Heart right ventricle (tissue), 16 donors: ENCODE measurements at regions not wholly inside any gene's neighbourhood (a gene's known extent, or its start where the extent isn't known, plus 50 kb on each side); places are given as distances from the start of the nearest gene placed in this dataset.

Experiments
- ATAC-seq, 8 donors: fragments of 200-7000 bp; cut with Tn5 transposase; one replicate each; pipeline ENCODE4 v1.9.1; 2020; ENCODE audit warnings: mild to moderate bottlenecking in 8 of 8, moderate library complexity in 8 of 8, moderate number of reproducible peaks in 1 of 8
- DNase-seq, 2 donors: peaks; one replicate each; pipeline ENCODE4 v3.0.0-alpha.2; 2020
- H3K27ac ChIP-seq, 10 donors: fragments of 200-600 bp; sonication (generic) in 2 of 10; one replicate each; pipeline versions ENCODE4 v1.5.0 to v1.8.0; 2020 to 2022; ENCODE audit warnings: mild to moderate bottlenecking in 3 of 10
- H3K27me3 ChIP-seq, 7 donors: fragments of 200-600 bp; one replicate each; pipeline ENCODE4 v1.8.0; 2021 to 2022; ENCODE audit warnings: mild to moderate bottlenecking in 2 of 7
- H3K36me3 ChIP-seq, 9 donors: fragments of 200-600 bp; sonication (generic) in 1 of 9; one replicate each; pipeline versions ENCODE4 v1.5.0 to v1.8.0; 2020 to 2022; ENCODE audit warnings: mild to moderate bottlenecking in 2 of 9
- H3K4me1 ChIP-seq, 9 donors: fragments of 200-600 bp; sonication (generic) in 1 of 9; one replicate each; pipeline versions ENCODE4 v1.5.0 to v1.8.0; 2020 to 2022; ENCODE audit warnings: mild to moderate bottlenecking in 4 of 9
- H3K4me3 ChIP-seq, 10 donors: fragments of 200-600 bp; sonication (generic) in 2 of 10; one replicate each; pipeline versions ENCODE4 v1.5.0 to v1.8.0; 2020 to 2022; ENCODE audit warnings: mild to moderate bottlenecking in 7 of 10, moderate library complexity in 2 of 10
- H3K9me3 ChIP-seq, 11 donors: fragments of 200-600 bp in 10 of 11; sonication (generic) in 2 of 11; one replicate each; pipeline versions ENCODE4 v1.5.0 to v1.8.0; 2013 to 2022; ENCODE audit warnings: mild to moderate bottlenecking in 2 of 11, control low read depth in 1 of 11, moderate library complexity in 1 of 11
- CTCF ChIP-seq, 9 donors: fragments of 200-600 bp; sonication (generic) in 2 of 9; IDR thresholded peaks; one replicate each; pipeline versions ENCODE4 v1.5.0 to v1.8.0; 2021 to 2022; ENCODE audit warnings: antibody characterized with exemption in 9 of 9, mild to moderate bottlenecking in 5 of 9, moderate library complexity in 1 of 9
- WGBS, 2 donors: extraction: QIAGEN DNeasy Blood & Tissue Kit; methylation state at CpG; one replicate each; pipeline ENCODE4 v1.1.7; 2013; ENCODE audit warnings: inconsistent platforms in 1 of 2; 5-methylcytosine and 5-hydroxymethylcytosine counted together
- intact Hi-C, 10 donors: fragments of 100-400 bp; cut with DNase I; formaldehyde crosslinking; loops; one replicate each; pipeline versions ENCODE4 v1.11.1 to v1.14.2; 2022
- donor health status: Arrhythmogenic right ventricular cardiomyopathy.
- donor health status: ischemic (EF 13 %, LVEDD 7.1; RV severe dilation, severe dysfunction).
- donor health status: healthy with polysubstance abuse.
- donor health status: DM: no; HTN: yes; CAD: no.
- donor health status: DM: no; HTN: no; CAD: no.
- donor health status: ischemic (EF 25% LVEDD 6.9; RV normal size, moderate dysfunction).
- donor health status: ischemic (EF 25% LVEDD 5.7; RV mildly dilated, moderate dysfunction).
- donor health status: healthy.
- donor health status: DM: yes; HTN: yes; CAD: no.
- donor health status: Ischemic cardiomyopathy.
- donor health status: ischemic (EF 35%, LVEDD 5.7; RV mildly dilated, moderate dysfunction).
- donor health status: nonischemic (EF 11% LVEDD 7.7; RV severe dilation, severe dysfunction).
- donor health status: DM: yes; HTN: yes; CAD: no.
- donor health status: PGD.
- donor health status: ischemic (EF 29% LVEDD 5.4; RV normal size, mild dysfunction).
- donor health status: nonischemic (EF 23%, LVEDD 6.1; RV moderate dilation, normal function).

DNA sequence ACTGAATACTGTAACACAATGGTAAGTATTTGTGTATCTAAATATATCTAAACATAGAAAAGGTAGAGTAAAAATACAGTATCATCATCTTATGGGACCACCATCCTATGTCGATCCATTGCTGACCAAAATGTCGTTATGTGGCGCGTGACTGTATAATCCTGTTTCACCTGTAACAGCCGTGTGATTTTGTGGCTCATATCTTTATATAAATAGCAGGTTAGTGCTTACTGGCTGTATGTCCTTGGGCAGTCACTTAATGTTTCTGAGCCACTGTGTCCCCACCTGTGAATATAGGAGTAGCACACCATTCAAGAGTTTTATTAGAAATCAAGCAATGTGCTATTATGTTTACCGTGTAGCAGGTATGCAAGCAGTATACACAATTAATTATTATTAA lies 226.2 kb upstream of the FAT1 start:
- no peaks in the 10 kb centered on the region for H3K36me3 ChIP-seq
- TF ChIP-seq CTCF (IDR thresholded peaks at IDR 0.05): no peak
- ATAC-seq: no peak
- 87% methylated on average over 6 of the region's 6 CpGs for WGBS, 2 donors
- no peaks in the 10 kb centered on the region for H3K9me3 ChIP-seq
- no peak for DNase-seq
- H3K27ac ChIP-seq: peak overlapping the region in 2 of 10 donors; percentile 69 to 76
- H3K4me3 ChIP-seq: no peak overlapping the region
- H3K4me1 ChIP-seq: peaks cover 0 to 23% (median 6%) of the 10 kb centered on the region in 9 donors
- intact Hi-C loops: loop anchor here in 4 of 10 donors (5.0 to 10.0 kb wide), 4 partner anchors 223 to 295 kb away; partner anchors contain the start of gene FAT1 (in 2 of the 4)
- H3K27me3 ChIP-seq: no peaks in the 10 kb centered on the region

- no peak overlapping the region for H3K27ac ChIP-seq
- H3K4me1 ChIP-seq: peaks cover 0 to 21% (median 6%) of the 10 kb centered on the region in 9 donors
- no peak overlapping the region for H3K4me3 ChIP-seq
- intact Hi-C loops: no loop called here
- H3K9me3 ChIP-seq: no peaks in the 10 kb centered on the region
- ATAC-seq (no peak), DNase-seq (no peak)
- no peaks in the 10 kb centered on the region for H3K27me3 ChIP-seq
- no peak for TF ChIP-seq CTCF (IDR thresholded peaks at IDR 0.05)
- WGBS, 2 donors: 77 to 85% methylated on average over 3 of the region's 3 CpGs
- no peaks in the 10 kb centered on the region for H3K36me3 ChIP-seq
These were observed 229.1 kb upstream of the FAT1 start for GRCh38 chr4:186952709-186953108.

- intact Hi-C loops: no loop called here
- Histone ChIP-seq H3K4me3 (no peak overlapping the region), H3K4me1 (peaks cover 0 to 11% (median 2%) of the 10 kb centered on the region in 9 donors), H3K9me3 (peaks cover 0 to 2% (median 0%) of the 10 kb centered on the region in 11 donors), H3K36me3 (no peaks in the 10 kb centered on the region), H3K27me3 (no peaks in the 10 kb centered on the region), H3K27ac (peak overlapping the region in 5 of 10 donors; percentile 7 to 51 (median 45))
- peak in 7 of 8 donors; percentile 24 to 72 (median 57) for ATAC-seq
- TF ChIP-seq CTCF (IDR thresholded peaks at IDR 0.05): no peak
- 75 to 77% methylated on average over 13 of the region's 13 CpGs for WGBS, 2 donors
- DNase-seq: peak in 1 of 2 donors; percentile 21
These were observed 230.1 kb upstream of the FAT1 start for GRCh38 chr4:186953599-186954260.

- WGBS, 2 donors: 52 to 63% methylated on average over 5 of the region's 5 CpGs
- peak overlapping the region in 5 of 10 donors; percentile 7 to 51 (median 45) for H3K27ac ChIP-seq
These were observed 230.9 kb upstream of the FAT1 start for GRCh38 chr4:186954509-186954908.

More at GRCh38 chr4:186954509-186954908, 230.9 kb upstream of the FAT1 start:
- DNase-seq (no peak), ATAC-seq (peak in 6 of 8 donors; percentile 61 to 86 (median 76))
- no peaks in the 10 kb centered on the region for H3K27me3 ChIP-seq
- H3K36me3 ChIP-seq: no peaks in the 10 kb centered on the region
- H3K4me1 ChIP-seq: peaks cover 0 to 4% (median 0%) of the 10 kb centered on the region in 9 donors
- no peak for TF ChIP-seq CTCF (IDR thresholded peaks at IDR 0.05)
- H3K9me3 ChIP-seq: peaks cover 0 to 4% (median 0%) of the 10 kb centered on the region in 11 donors
- intact Hi-C loops: no loop called here
- H3K4me3 ChIP-seq: no peak overlapping the region
